ENCODE measurements at regions not wholly inside any gene's neighbourhood (a gene's known extent, or its start where the extent isn't known, plus 50 kb on each side); places are given as distances from the start of the nearest gene placed in this dataset.

DNA sequence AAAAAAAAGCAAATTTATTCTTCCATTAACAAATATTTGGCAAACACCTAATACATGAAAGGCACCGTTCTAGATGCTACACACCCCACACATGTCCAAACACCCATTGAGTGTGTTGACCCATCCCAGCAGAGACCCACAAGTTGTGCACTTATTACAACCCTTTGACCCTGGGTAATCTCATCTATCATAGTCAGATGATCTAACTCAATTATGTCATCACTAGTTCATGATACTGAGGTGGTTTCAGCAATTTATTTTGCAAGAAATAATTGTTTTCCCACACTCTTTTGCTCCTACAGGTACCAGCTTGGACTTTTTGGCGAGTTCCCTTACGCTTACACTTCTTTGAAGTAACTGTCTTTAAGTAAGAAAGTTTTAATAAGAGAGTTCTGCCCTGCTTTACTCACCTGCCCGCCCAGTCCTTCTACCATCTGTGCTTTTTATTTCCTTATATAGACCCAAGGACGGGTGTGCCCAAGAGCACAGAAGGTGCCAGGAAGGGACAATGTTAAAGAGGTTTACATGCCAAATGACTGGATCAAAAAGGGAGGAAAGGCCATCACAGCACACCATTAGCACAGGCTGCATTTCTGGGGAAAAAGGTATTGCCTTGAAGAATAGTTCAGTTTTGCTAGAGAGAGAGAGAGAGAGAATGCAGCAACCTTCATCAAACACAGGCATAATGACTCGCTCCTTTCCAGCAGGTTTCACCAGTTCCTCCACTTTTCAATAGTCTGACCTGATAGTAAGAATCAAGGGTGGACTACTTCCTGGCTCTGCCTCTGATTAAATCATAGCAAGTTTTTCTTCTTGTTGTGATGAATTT is 54.5 kb upstream of the ATP11B start:
- TF ChIP-seq, protein P1, sequence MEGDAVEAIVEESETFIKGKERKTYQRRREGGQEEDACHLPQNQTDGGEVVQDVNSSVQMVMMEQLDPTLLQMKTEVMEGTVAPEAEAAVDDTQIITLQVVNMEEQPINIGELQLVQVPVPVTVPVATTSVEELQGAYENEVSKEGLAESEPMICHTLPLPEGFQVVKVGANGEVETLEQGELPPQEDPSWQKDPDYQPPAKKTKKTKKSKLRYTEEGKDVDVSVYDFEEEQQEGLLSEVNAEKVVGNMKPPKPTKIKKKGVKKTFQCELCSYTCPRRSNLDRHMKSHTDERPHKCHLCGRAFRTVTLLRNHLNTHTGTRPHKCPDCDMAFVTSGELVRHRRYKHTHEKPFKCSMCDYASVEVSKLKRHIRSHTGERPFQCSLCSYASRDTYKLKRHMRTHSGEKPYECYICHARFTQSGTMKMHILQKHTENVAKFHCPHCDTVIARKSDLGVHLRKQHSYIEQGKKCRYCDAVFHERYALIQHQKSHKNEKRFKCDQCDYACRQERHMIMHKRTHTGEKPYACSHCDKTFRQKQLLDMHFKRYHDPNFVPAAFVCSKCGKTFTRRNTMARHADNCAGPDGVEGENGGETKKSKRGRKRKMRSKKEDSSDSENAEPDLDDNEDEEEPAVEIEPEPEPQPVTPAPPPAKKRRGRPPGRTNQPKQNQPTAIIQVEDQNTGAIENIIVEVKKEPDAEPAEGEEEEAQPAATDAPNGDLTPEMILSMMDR (IDR thresholded peaks at IDR 0.05), result no peak
- TF ChIP-seq SIN3A (IDR thresholded peaks at IDR 0.05; ENCODE audit: borderline replicate concordance, insufficient read depth, low read depth, low read length), result no peak
- TF ChIP-seq POLR2AphosphoS5 (IDR thresholded peaks at IDR 0.05; ENCODE audit: low read depth, low read length), result no peak
- TF ChIP-seq, protein P2, sequence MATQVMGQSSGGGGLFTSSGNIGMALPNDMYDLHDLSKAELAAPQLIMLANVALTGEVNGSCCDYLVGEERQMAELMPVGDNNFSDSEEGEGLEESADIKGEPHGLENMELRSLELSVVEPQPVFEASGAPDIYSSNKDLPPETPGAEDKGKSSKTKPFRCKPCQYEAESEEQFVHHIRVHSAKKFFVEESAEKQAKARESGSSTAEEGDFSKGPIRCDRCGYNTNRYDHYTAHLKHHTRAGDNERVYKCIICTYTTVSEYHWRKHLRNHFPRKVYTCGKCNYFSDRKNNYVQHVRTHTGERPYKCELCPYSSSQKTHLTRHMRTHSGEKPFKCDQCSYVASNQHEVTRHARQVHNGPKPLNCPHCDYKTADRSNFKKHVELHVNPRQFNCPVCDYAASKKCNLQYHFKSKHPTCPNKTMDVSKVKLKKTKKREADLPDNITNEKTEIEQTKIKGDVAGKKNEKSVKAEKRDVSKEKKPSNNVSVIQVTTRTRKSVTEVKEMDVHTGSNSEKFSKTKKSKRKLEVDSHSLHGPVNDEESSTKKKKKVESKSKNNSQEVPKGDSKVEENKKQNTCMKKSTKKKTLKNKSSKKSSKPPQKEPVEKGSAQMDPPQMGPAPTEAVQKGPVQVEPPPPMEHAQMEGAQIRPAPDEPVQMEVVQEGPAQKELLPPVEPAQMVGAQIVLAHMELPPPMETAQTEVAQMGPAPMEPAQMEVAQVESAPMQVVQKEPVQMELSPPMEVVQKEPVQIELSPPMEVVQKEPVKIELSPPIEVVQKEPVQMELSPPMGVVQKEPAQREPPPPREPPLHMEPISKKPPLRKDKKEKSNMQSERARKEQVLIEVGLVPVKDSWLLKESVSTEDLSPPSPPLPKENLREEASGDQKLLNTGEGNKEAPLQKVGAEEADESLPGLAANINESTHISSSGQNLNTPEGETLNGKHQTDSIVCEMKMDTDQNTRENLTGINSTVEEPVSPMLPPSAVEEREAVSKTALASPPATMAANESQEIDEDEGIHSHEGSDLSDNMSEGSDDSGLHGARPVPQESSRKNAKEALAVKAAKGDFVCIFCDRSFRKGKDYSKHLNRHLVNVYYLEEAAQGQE (IDR thresholded peaks at IDR 0.05; ENCODE audit: insufficient read depth in 1 of 2, low read depth in 2 of 2, low read length in 1 of 2), result no peak
- TF ChIP-seq TCF7L2 (IDR thresholded peaks at IDR 0.05; ENCODE audit: low read depth, low read length), result no peak

Measured in Panc1 (cell line).